ENCODE measurements at regions not wholly inside any gene's neighbourhood (a gene's known extent, or its start where the extent isn't known, plus 50 kb on each side); places are given as distances from the start of the nearest gene placed in this dataset.

DNA sequence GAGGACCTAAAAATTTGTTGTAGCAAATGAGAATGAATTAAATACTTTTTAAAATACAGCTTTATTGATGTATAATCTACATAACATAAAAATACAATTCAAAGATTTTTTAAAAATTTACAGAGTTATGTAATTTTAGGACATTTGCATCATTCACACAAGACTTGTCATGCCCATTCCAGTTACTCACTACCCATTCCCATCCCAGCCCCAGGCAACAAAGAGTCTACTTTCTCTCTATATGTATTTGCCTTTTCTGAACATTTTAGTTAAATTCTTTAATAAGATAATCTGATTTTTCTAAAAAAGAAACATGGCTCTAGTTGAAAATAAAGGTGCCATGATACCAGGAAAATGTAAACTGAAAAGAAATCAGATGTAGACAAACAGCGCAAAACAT, 354.2 kb downstream of the PMP22 start:
- TF ChIP-seq, protein P1, sequence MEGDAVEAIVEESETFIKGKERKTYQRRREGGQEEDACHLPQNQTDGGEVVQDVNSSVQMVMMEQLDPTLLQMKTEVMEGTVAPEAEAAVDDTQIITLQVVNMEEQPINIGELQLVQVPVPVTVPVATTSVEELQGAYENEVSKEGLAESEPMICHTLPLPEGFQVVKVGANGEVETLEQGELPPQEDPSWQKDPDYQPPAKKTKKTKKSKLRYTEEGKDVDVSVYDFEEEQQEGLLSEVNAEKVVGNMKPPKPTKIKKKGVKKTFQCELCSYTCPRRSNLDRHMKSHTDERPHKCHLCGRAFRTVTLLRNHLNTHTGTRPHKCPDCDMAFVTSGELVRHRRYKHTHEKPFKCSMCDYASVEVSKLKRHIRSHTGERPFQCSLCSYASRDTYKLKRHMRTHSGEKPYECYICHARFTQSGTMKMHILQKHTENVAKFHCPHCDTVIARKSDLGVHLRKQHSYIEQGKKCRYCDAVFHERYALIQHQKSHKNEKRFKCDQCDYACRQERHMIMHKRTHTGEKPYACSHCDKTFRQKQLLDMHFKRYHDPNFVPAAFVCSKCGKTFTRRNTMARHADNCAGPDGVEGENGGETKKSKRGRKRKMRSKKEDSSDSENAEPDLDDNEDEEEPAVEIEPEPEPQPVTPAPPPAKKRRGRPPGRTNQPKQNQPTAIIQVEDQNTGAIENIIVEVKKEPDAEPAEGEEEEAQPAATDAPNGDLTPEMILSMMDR (IDR thresholded peaks at IDR 0.05), result no peak
- TF ChIP-seq POLR2A (IDR thresholded peaks at IDR 0.05), result no peak
